Muscle of arm (tissue), 1 donor: ENCODE measurements at regions not wholly inside any gene's neighbourhood (a gene's known extent, or its start where the extent isn't known, plus 50 kb on each side); places are given as distances from the start of the nearest gene placed in this dataset.
"Not testable (repeated sequence)": the region's sequence is repeated elsewhere in the genome, so short reads cannot be mapped to it uniquely, and the experiment has no call there.

ENCODE experiments used
- DNase-seq: peaks from one replicate; pipeline ENCODE4 v3.0.0-alpha.2; 2013

GRCh38 chr13:59236309-59236919 lies 927.3 kb downstream of the DIAPH3 start:
- no peak for DNase-seq

- DNase-seq, result no peak
Measured at GRCh38 chr13:59236944-59237343, 926.8 kb downstream of the DIAPH3 start.

- no peak for DNase-seq
Measured at GRCh38 chr13:59247171-59247570, 916.6 kb downstream of the DIAPH3 start.

DNA sequence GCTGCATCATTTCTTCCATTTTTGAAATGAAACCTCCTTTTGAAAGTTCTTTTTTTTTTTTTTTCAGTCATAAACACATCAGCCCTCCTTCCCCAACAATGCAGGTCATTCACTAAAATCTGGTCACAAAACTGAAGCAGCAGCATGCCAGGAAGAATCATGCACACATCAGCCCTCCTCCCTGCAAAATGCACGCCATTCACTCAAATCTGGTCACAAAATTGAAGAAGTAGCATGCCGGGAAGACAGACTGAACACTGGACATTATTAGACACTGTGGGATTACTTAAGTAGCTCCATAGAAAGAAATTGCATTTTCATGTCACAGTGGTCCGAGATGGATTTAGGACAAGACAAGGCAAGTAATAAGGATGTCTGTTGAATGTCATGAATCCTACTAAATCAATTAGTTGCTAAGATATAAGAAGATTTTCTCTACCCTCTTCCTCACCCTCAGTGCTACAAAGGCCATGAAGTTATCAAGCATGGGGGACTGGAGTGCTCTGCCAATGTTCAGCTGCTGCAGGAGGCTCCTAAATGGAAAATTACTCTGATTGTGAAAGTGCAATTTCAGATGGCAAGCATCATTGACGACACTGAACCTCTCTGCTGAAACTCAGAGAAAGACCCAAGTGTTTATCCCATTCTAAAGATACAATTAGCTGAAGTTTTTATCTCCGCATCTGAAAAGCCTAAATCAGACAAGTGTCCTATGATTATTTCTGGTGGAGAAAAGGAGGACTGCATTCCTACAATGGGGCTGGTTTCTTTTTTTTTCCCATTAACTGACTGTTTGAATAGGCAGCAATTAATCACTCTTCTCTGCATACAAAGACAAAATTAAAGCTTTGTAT lies 913.2 kb downstream of the DIAPH3 start:
- no peak for DNase-seq

DNA sequence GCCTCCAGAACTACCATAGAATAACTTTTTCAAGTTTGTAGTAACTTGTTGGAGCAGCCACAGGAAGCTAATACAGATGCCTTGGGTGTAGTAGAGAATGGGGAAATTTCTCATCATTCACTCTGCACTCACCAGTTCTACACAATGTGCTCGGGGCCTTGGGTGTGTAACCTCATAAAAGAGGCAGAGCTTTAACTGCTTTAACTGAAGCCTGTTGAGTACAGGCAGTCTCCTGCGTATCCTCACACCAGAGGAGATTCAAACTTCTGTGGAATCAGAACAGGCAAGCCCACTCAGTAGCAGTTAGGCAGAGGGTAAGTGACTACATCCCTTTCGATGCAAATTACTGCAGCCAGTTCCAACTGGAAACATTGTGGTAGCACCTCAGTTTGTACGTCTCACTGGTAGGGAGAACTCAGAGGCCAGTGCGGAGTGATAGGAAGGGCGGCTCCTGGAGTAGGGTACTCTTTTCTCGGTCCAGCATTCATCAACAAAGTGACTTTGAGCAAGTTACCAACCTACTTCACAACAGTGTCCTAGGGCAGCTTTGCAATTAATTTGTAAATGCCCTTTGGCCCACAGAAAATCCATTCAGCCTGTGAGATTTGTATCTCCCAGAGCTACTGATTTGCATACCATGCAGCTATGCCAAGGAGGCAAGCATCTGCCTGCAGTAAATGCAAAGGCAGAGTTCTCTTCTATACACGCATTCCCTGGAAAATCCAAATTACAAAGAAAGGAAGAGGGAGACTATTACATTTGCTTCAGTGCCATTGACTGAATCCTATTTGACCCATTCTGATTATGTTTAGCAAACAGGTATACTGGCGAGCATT lies 904.3 kb downstream of the DIAPH3 start:
- no peak for DNase-seq

GRCh38 chr13:59261928-59262488 lies 901.7 kb downstream of the DIAPH3 start:
- DNase-seq, result no peak

DNA sequence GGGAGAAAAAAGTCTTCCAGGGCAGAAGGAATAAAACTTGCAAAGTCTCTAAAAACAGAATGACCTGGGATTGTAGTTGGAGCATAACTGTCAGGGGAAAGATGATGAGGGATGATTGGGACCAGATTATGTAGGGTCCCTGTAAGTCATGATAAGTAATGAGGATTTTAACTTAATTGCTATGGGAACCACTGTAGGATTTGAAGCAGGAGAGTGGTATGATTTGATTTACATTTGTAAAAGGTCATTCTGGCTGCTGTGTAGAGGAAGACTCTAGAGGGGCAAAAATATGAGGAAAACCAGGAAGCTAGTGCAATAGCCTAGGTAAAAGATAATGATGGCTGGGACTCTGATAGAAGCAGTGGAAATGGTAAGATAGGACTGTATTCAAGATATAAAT lies 900.2 kb downstream of the DIAPH3 start:
- no peak for DNase-seq

DNA sequence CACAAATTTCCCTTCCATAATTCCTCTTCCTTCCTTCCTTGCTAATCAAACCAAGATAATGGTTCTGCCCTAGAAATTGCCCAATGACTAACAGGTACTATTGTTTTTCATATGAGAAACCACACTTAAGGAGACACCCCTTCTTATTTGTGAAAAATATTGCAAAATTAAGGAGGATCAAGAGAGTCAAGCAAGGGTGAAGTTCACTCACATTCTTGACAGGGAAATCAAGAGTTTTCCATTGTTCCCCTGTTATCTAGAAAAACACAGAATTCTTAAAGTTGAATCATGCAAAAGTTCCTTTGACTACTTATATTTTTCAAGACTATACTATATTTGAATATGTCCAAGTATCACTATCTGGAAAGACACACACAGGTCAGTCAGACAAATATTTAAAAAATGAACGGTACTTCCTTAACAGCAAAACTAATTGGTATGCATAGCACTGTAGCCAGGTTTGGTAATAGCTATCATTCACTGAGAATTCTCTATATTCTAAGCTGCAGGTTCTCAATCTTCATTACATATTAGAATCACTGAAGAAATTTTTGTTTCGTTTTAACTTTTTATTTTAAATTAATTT lies 897.2 kb downstream of the DIAPH3 start:
- DNase-seq, result no peak

DNA sequence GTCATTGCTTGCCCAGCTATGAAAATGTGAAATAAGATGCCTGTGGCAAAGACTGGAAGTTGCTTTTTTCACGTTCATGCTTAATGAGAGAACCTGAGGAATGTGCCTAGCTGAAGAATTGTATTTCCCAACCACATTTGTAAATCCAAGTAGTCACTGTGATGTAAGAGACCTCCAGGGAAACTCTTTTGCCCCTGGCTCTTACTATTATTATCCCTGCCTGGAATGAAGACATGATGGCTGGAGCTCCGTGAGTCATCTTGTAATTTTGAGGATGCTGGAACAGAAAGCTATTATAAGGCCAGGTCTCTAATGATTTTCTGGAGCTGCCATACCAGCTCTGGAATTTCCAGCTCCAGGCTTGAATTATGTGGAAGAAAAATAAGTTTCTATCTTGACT lies 894.3 kb downstream of the DIAPH3 start:
- no peak for DNase-seq

DNA sequence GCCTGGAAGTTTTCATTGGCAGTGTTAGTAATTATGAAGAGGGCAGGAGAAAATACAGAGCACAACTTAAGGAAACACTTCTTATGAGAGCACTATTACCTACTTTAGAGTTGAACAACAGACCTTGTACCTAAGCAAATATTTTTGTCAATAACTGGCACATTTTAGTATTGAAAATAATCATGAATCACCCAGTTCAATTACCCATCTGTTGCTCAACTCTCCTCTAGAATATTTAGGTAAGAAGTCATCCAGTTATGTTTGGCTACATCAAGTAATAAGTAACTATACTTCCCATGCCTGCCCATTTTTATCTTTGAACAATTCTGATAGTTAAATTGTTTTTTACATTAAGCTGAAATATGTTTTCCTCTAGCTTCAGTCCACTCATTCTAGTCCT lies 893.4 kb downstream of the DIAPH3 start:
- DNase-seq, result no peak

DNA sequence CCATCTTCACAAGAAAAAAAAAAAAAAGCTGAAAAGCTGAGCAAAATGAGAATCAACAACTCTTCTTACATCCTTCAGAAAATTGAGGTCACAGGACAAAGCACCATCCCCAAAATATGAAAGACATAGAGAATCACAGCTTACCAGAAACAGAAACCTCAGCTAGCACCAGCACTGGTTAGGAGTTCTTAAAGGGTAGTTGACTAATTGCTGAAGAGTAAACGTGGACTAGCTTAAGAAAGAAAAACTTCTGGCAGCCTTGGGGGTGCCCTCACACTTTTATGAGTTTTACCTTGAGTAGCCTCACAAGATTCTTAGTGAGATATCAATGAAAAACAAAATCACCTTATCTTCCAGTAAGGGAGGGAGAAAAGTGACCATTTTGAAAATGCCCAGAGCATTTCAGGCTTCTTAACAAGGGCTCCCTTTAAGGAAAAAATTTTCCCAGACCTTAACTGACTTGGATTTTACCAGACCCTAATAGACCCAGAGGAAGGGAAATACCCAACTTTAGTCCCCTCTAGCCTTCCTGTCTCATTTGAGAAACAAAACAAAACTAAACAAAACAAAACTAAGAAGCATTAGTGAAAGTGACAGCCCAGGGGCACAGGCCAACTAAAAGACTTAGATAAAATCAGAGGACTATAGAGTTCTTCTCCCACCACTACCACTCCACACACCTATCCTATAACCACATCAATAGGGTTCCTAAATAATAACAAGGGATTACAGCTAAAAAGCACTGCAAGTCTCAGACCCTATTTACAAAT lies 888.6 kb downstream of the DIAPH3 start:
- no peak for DNase-seq

DNA sequence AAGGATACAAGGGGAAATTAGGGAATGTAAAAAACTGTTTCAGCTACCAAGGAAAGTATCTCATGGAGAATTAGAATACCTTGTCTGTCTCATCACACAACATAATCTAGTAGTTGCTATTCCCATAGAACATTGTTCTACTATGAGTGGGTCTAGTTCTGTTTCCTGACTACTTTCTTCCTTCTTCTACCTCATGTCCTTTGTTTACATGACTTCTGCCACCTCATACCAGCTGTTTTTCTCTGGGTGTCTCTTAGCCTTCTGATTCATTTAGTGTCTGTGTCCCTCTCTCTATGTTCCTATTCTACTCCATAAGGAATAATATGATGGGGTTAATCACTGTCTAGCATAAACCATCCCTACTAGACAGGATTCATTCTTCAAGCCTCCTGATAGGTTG lies 887.3 kb downstream of the DIAPH3 start:
- DNase-seq, result no peak

DNA sequence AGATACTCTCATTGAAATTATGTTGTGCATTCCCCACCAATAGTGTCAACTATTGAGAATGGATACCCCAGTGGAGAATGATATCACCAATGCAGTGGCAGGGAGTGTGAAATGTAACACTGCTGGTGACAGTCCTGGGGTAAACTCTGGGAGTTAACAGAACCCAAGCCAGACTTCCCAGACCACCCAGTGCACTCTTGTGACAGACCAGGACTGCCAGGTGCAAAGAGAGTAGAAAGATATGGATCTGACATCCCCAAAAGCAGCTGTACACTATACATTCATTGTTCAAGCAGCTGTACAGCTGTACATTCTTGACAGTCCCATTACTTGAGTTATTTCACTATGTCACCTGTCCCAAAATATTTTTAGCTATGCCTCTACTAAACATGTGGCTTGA lies 886.6 kb downstream of the DIAPH3 start:
- no peak for DNase-seq

GRCh38 chr13:59279028-59279427 lies 884.7 kb downstream of the DIAPH3 start:
- DNase-seq, result no peak

GRCh38 chr13:59279576-59279975 lies 884.2 kb downstream of the DIAPH3 start:
- DNase-seq, result no peak

GRCh38 chr13:59280297-59280696 lies 883.4 kb downstream of the DIAPH3 start:
- no peak for DNase-seq

DNA sequence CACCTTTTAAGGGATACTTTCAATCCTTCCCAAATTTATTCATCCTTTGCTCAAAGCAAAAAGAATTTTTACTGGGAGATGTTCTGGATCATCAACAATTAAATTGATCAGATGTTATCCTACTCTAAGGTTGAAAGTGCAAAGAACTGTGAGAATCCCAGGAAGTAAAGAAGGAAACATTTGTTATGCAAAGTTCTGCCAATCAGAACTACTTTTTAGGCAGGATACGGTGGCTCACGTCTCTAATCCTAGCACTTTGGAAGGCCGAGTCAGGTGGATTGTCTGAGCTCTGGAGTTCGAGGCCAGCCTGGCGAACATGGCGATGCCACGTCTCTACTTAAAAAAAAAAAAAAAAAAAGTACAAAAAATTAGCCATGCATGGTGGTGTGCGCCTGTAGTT lies 882.3 kb downstream of the DIAPH3 start:
- DNase-seq, result no peak

- not testable (repeated sequence) for DNase-seq
Measured at GRCh38 chr13:59292240-59292639, 871.5 kb downstream of the DIAPH3 start.

DNA sequence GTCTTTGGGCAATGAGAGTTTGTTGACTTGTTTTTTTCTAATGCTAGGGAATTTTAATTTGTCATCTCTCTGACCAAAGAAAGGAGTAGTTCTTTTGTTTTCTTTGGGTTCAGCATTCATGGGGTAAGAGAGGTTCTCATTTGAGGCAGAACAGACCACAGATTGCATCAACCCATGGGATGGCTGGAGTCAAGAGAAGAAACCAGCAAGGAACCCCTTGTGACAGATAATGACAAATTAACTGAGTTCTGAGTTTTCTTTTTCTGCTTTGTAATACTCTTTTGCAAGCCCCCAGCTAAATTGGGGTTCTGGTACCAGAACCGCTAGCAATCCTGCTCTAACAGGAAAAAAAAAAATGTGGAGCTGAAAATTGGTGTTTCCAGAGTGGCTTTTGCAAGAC lies 864.1 kb downstream of the DIAPH3 start:
- DNase-seq, result no peak

GRCh38 chr13:59300355-59301173 lies 863.2 kb downstream of the DIAPH3 start:
- DNase-seq, result no peak
